Left colon (tissue), 2 donors: ENCODE measurements at regions not wholly inside any gene's neighbourhood (a gene's known extent, or its start where the extent isn't known, plus 50 kb on each side); places are given as distances from the start of the nearest gene placed in this dataset.
A peak's percentile ranks its signal among the peaks of the same experiment; 100 is the strongest.

Source experiments
- ATAC-seq: fragments of 200-7000 bp; cut with Tn5 transposase; one replicate; pipeline ENCODE4 v1.9.1; 2020; ENCODE audit warnings: mild to moderate bottlenecking, moderate library complexity
- DNase-seq, 2 donors: peaks; one replicate each; pipeline ENCODE4 v3.0.0-alpha.2; 2020
- intact Hi-C, 2 donors: fragments of 100-400 bp; cut with DNase I in 1 of 2; cut with micrococcal nuclease in 1 of 2; formaldehyde crosslinking; loops; one replicate each; pipeline versions ENCODE4 v1.11.2 to v1.14.0; 2022; cut with DNase I, micrococcal nuclease
- donor health status: DM: no; HTN: no; CAD: no.
- donor health status: DM: yes; HTN: yes; CAD: no.

DNA sequence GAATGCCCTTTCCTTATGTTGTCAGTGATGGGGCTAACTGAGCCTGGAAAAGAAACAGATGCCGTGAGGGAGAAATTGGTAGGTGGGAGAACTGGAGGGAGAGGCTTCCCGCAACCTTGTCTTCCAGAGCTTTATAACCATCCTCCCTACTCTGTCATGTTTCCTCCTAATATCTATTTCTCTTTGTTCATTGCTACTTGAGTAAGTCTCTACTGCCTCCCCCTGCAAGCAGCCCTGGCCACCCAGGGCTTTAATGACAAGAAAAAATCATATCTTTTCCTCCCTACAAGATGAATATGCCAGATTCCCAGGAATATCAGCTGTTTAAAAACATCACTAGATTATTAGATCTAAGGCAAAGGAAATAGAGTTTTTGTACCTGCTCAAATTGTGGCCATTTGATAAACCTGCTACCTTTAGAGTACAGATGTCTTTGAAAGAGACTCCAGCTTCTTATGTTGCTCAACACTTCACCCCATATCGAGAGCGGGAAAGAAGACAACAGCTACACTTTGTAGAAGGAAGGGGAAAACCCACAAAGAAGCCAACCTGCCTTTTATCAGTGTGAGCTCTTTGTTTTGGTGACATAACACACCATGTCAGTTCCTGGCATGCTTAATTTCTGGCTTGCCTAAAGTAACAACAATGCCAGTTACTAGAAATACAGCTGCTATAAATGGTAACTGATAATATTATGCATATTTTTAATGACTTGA is 186.6 kb upstream of the LEF1 start:
- DNase-seq, result no peak
- intact Hi-C loops, result no loop called here
- no peak for ATAC-seq

- intact Hi-C loops, result no loop called here
- no peak for DNase-seq
- ATAC-seq, result peak; percentile 98
Measured at GRCh38 chr4:108352664-108353308, 184.1 kb upstream of the LEF1 start.

- no peak for ATAC-seq
- intact Hi-C loops, result no loop called here
- DNase-seq, result no peak
Measured at GRCh38 chr4:108351791-108352190, 183.1 kb upstream of the LEF1 start.

- intact Hi-C loops, result no loop called here
- no peak for DNase-seq
- no peak for ATAC-seq
Measured at GRCh38 chr4:108350332-108350731, 181.6 kb upstream of the LEF1 start.

DNA sequence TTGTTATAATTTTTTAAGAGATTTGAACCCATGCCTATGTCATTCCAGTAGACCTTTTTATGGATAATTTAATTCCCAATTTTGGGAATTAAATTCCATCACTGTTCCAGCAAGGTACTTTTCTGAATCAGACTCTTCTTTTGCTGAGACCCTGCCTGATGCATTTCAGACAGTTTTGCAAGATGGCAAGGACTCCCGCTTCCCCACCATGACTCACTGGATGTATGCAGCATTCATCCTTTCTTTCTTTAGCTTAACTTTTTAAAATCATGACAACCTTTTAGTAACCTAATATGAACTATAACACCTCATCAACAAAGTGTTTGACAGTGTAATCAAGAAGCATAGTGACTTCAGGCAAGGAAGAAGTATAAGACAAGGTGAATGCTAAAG is 178.1 kb upstream of the LEF1 start:
- no peak for ATAC-seq
- no peak for DNase-seq
- intact Hi-C loops, result no loop called here

- intact Hi-C loops, result no loop called here
- ATAC-seq, result no peak
Measured at GRCh38 chr4:108345862-108346817, 177.4 kb upstream of the LEF1 start.

GRCh38 chr4:108342325-108342970 is 173.7 kb upstream of the LEF1 start:
- no peak for ATAC-seq
- no peak for DNase-seq
- intact Hi-C loops, result no loop called here

More at GRCh38 chr4:108345862-108346817, 177.4 kb upstream of the LEF1 start:
- DNase-seq, result no peak

- no peak for ATAC-seq
- intact Hi-C loops, result no loop called here
- no peak for DNase-seq
Measured at GRCh38 chr4:108337923-108338322, 169.2 kb upstream of the LEF1 start.

GRCh38 chr4:108336076-108336475 is 167.3 kb upstream of the LEF1 start:
- DNase-seq (no peak), ATAC-seq (no peak)
- intact Hi-C loops, result no loop called here

- no peak for ATAC-seq
- DNase-seq, result no peak
- intact Hi-C loops, result no loop called here
Measured at GRCh38 chr4:108335081-108335480, 166.3 kb upstream of the LEF1 start.

DNA sequence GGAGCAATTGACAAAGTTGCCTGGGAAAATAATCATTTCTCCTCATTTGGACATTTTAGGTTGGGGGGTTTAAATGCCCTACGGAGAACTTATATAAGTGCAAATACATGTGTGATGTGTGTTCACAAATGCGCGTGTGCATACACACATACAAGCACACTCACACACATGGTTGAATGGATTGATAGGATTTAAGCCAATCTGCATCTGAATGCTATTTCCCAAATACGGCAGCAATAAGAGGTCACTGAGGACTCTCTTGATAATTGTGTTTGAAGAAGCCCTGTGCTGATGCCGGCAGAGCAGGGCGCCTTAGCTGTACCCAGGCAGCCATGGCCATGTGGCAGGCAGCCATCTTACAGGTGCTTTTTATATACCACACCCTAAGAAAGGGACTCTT is 165.3 kb upstream of the LEF1 start:
- intact Hi-C loops, result no loop called here
- ATAC-seq (no peak), DNase-seq (no peak)

GRCh38 chr4:108333353-108333942 is 164.7 kb upstream of the LEF1 start:
- ATAC-seq (no peak), DNase-seq (no peak)
- intact Hi-C loops, result no loop called here

GRCh38 chr4:108331905-108332632 is 163.3 kb upstream of the LEF1 start:
- intact Hi-C loops, result no loop called here
- DNase-seq (no peak), ATAC-seq (peak; percentile 81)

- DNase-seq, result no peak
Measured at GRCh38 chr4:108328383-108328732, 159.6 kb upstream of the LEF1 start.

DNA sequence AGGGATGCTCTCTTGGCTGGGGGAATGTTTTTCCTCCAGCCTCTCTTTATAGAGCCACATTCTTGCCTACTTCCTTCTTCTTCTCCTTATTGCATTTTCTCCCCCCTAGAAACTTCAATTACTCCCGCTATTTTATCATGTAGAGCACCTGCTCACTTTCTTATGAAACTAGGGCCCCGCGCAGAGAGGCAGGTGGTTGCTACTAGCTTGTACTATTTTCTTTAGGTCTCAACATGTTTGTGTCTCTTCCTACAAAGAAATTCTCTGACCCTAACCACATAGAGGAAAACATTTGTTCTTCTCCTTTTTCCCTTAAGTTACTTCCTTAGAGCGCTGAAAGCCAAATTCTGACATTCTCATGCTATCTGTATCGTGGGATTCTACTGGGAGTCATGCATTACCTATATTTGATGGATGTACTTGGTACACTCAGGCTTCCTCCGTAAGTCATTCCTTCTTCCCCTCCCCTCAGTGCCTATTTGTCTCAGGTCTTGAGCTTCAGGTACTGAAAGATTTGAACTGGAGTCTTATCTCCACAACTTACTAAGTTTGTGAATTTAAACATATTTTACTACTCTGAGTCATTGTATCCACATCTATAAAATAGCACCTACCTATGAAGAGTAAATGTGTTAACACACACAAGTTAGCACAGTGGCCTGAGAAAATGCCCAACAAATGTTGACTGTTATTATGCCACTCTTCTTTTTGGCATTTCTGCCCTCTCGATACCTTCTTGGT is 159.1 kb upstream of the LEF1 start:
- intact Hi-C loops, result no loop called here
- ATAC-seq (peak; percentile 87), DNase-seq (no peak)

More at GRCh38 chr4:108328383-108328732, 159.6 kb upstream of the LEF1 start:
- ATAC-seq, result no peak
- intact Hi-C loops, result no loop called here

GRCh38 chr4:108325561-108325960 is 156.8 kb upstream of the LEF1 start:
- no peak for ATAC-seq
- intact Hi-C loops, result no loop called here

DNA sequence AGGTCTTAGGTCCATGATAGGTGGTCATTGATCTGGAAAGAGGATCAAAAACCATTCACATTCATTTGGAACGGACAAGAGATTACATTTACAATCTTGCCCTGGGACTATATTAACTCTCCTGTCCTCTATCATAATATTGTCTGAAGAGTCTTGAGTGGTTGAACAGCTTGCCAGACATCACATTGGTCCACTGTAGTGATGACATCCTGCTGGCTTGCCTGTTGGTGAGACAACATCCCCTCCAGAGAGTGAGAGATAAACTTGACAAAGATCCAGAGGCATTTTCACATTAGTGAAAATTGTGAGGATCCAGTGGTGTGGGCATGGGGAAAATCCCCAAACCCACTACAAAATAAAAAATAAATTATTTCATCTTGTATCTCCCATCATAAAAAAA is 155.7 kb upstream of the LEF1 start:
- ATAC-seq (no peak), DNase-seq (no peak)
- intact Hi-C loops, result no loop called here

More at GRCh38 chr4:108325561-108325960, 156.8 kb upstream of the LEF1 start:
- no peak for DNase-seq

- ATAC-seq, result no peak
- DNase-seq, result no peak
- intact Hi-C loops, result no loop called here
Measured at GRCh38 chr4:108322497-108322896, 153.8 kb upstream of the LEF1 start.
